ENCODE measurements at regions not wholly inside any gene's neighbourhood (a gene's known extent, or its start where the extent isn't known, plus 50 kb on each side); places are given as distances from the start of the nearest gene placed in this dataset.

GRCh38 chr1:38527373-38527966 is 332.1 kb downstream of the RRAGC start:
- Histone ChIP-seq H3K4me2 (ENCODE audit: low read length) (no peak overlapping the region), H3K9ac (ENCODE audit: low read length) (no peak overlapping the region), H3K27me3 (ENCODE audit: insufficient read depth, low read depth, low read length) (no peaks in the 10 kb centered on the region), H2AFZ (ENCODE audit: low read depth, low read length) (no peak overlapping the region), H4K20me1 (ENCODE audit: insufficient read depth) (no peaks in the 10 kb centered on the region), H3K27ac (ENCODE audit: low read length) (no peak overlapping the region), H3K36me3 (ENCODE audit: insufficient read depth, low read length) (no peaks in the 10 kb centered on the region), H3K4me3 (ENCODE audit: low read length) (no peak overlapping the region), H3F3A (ENCODE audit: insufficient read depth, low read length, poor library complexity, severe bottlenecking) (no peaks in the 10 kb centered on the region), H3K79me2 (replicated peaks; ENCODE audit: insufficient read depth, low read length) (no peaks in the 10 kb centered on the region), H3K9me3 (ENCODE audit: low read length) (no peaks in the 10 kb centered on the region), H3K9me2 (ENCODE audit: insufficient read depth, low read length) (no peaks in the 10 kb centered on the region)
- TF ChIP-seq EP300 (conservative IDR thresholded peaks at IDR 0.05; ENCODE audit: poor library complexity, severe bottlenecking) (no peak), RAD21 (conservative IDR thresholded peaks at IDR 0.05) (no peak), EZH2 (IDR thresholded peaks at IDR 0.05; ENCODE audit: borderline replicate concordance, insufficient read depth, low read length, poor library complexity, severe bottlenecking) (no peak), TAF1 (IDR thresholded peaks at IDR 0.05; ENCODE audit: low read depth) (no peak), REST (IDR thresholded peaks at IDR 0.05; ENCODE audit: borderline replicate concordance) (no peak), SMC3 (conservative IDR thresholded peaks at IDR 0.05; ENCODE audit: poor library complexity) (no peak), MXI1 (conservative IDR thresholded peaks at IDR 0.05; ENCODE audit: poor library complexity, severe bottlenecking) (no peak), POLR2AphosphoS5 (IDR thresholded peaks at IDR 0.05) (no peak), CTCF (IDR thresholded peaks at IDR 0.05; ENCODE audit: poor library complexity, severe bottlenecking) (no peak)

GRCh38 chr1:38526046-38526445 is 333.5 kb downstream of the RRAGC start:
- H3K27ac ChIP-seq (ENCODE audit: low read length): no peak overlapping the region
- no peak overlapping the region for H2AFZ ChIP-seq (ENCODE audit: low read depth, low read length)
- no peaks in the 10 kb centered on the region for H3F3A ChIP-seq (ENCODE audit: insufficient read depth, low read length, poor library complexity, severe bottlenecking)
- no peaks in the 10 kb centered on the region for H4K20me1 ChIP-seq (ENCODE audit: insufficient read depth)
- H3K4me3 ChIP-seq (ENCODE audit: low read length): no peak overlapping the region
- no peaks in the 10 kb centered on the region for H3K27me3 ChIP-seq (ENCODE audit: insufficient read depth, low read depth, low read length)
- no peaks in the 10 kb centered on the region for H3K36me3 ChIP-seq (ENCODE audit: insufficient read depth, low read length)
- H3K9me2 ChIP-seq (ENCODE audit: insufficient read depth, low read length): no peaks in the 10 kb centered on the region
- no peak overlapping the region for H3K4me2 ChIP-seq (ENCODE audit: low read length)
- no peaks in the 10 kb centered on the region for H3K79me2 ChIP-seq (replicated peaks; ENCODE audit: insufficient read depth, low read length)
- no peak for TF ChIP-seq REST (IDR thresholded peaks at IDR 0.05; ENCODE audit: borderline replicate concordance)
- TF ChIP-seq TAF1 (IDR thresholded peaks at IDR 0.05; ENCODE audit: low read depth): no peak
- no peak for TF ChIP-seq EZH2 (IDR thresholded peaks at IDR 0.05; ENCODE audit: borderline replicate concordance, insufficient read depth, low read length, poor library complexity, severe bottlenecking)
- TF ChIP-seq SMC3 (conservative IDR thresholded peaks at IDR 0.05; ENCODE audit: poor library complexity): no peak
- no peak for TF ChIP-seq POLR2AphosphoS5 (IDR thresholded peaks at IDR 0.05)
- TF ChIP-seq CTCF (IDR thresholded peaks at IDR 0.05; ENCODE audit: poor library complexity, severe bottlenecking): no peak
- no peak for TF ChIP-seq RAD21 (conservative IDR thresholded peaks at IDR 0.05)
- H3K9me3 ChIP-seq (ENCODE audit: low read length): no peaks in the 10 kb centered on the region
- H3K9ac ChIP-seq (ENCODE audit: low read length): no peak overlapping the region

All from neural cell (in vitro differentiated cells).